ACHN (cell line): ENCODE measurements at regions not wholly inside any gene's neighbourhood (a gene's known extent, or its start where the extent isn't known, plus 50 kb on each side); places are given as distances from the start of the nearest gene placed in this dataset.
A peak's percentile ranks its signal among the peaks of the same experiment; 100 is the strongest.

Source experiments
- DNase-seq: peaks from one replicate; pipeline ENCODE4 v3.0.0-alpha.2; 2015
- in situ Hi-C: cut with HindIII; loops from 2 replicates; pipeline ENCODE4 v1.10.0; 2017; ENCODE audit warnings: low sequenced_read_pairs, low pct_ligation_motif_present, low pct_unique_long_range_greater_than_20kb

DNA sequence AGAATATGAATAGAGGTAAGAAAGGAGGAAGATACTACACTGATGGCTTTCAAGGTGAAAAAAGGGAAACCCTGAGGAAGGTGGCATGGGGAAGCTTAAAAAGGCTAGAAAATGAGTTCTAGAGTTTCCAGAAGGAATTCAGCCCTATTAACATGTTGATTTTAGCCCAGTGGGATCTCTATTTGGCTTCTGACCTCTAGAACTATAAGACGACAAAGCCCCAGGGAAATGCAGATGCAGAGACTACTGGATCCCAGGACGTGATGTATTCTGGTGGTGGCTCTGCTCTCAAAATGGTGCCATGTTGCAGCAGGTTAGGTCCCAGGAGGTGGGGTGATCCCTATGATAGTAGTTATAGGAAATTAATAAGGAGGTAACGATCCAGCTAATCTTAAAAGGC is 120.4 kb downstream of the TMA16 start:
- DNase-seq = no peak
- in situ Hi-C loops = no loop called here

GRCh38 chr4:163618845-163619244 is 124.4 kb downstream of the TMA16 start:
- in situ Hi-C loops = no loop called here
- DNase-seq = no peak

DNA sequence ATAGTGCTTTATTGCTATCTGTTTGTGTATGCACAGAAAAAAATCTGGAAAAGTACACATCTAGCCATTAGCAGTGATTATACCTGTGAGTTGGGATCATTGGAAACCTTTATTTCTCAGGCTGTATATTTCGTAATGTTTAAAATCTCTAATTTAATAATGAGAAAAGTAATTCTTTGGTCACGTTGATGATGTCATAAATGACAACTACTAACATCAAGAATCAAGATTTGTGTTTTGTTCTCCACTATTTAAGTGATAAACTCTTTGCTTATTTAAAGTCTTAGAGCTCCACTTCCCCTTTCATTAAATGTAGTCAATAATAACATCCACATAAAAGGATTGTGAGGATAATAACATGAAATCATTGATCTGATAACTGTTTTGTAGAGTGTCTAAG is 126.2 kb downstream of the TMA16 start:
- no peak for DNase-seq
- in situ Hi-C loops = no loop called here

GRCh38 chr4:163621821-163622220 is 127.3 kb downstream of the TMA16 start:
- DNase-seq = no peak
- in situ Hi-C loops = no loop called here

DNA sequence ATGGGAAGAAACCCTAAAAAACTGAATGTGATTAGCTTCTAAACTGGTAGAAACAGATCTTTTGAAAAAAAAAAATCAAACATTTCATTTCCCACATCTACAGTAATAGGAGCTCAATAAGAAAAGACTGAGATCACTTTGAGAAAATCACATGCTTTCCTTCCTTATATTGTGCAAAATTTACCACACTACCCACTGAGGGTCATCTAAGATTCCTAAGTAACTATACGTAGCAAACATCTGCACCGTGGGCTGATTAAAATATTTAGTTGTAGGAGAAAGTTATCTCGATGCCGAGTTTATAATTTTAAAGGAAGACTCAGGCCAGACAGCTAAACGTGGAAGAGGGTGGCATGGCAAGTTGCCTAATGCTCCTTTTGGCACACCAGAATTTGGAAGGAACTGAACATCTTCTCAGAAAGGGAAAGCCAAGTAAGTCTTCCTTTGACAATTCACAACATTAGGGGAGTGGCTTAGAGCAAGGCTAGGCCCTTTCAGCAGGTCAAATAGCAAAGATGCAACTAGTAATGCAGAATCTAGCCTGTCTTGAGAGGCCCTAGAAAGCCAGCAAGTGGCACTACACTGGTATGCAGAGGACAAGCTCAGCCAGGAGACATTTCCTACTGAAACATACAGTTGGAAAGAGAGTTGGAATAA is 128.0 kb downstream of the TMA16 start:
- DNase-seq = no peak
- in situ Hi-C loops = no loop called here

- DNase-seq = no peak
- in situ Hi-C loops = no loop called here
Observed at GRCh38 chr4:163623787-163624186, 129.3 kb downstream of the TMA16 start.

DNA sequence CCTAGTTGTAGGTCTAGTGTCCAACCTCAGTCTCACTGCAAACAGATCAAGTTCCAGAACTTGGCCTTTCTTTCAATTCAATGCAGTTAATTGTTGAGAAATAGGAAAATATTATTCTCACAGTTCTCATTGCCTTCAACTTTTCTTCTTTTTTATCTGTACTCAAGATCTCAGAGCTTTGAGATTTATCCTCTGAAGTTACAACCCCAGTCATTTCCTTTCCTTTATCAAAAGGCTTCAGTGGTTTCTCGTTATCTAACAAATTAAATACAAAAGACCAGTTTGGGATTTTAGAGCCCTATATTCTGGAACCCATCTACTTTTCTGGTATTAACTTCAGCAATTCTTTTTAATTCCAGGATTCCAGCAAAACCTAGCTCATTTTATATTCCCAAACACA is 130.2 kb downstream of the TMA16 start:
- no peak for DNase-seq
- in situ Hi-C loops = no loop called here

DNA sequence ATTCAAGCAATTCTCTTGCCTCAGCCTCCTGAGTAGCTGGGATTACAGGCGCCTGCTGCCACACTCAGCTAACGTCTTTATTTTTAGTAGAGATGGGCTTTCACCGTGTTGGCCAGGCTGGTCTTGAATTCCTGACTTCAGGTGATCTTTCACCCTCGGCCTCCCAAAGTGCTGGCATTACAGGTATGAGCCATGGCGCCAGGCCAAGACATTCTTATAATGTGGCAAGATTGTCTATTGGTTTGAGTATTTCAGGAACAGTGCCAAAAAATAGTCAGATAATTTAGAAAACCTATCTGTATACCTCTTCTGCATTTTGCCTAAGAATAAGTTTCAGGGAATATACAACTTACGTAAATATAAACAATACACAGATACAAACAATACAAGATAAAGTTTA is 136.8 kb downstream of the TMA16 start:
- DNase-seq = no peak
- in situ Hi-C loops = no loop called here

GRCh38 chr4:163638909-163639308 is 144.4 kb downstream of the TMA16 start:
- no peak for DNase-seq
- in situ Hi-C loops = no loop called here

GRCh38 chr4:163649557-163650091 is 155.1 kb downstream of the TMA16 start:
- in situ Hi-C loops = no loop called here
- DNase-seq = no peak

GRCh38 chr4:163651761-163652160 is 157.3 kb downstream of the TMA16 start:
- in situ Hi-C loops = no loop called here
- no peak for DNase-seq

GRCh38 chr4:163654621-163655020 is 160.1 kb downstream of the TMA16 start:
- in situ Hi-C loops = no loop called here
- DNase-seq = no peak

GRCh38 chr4:163660636-163661035 is 166.1 kb downstream of the TMA16 start:
- in situ Hi-C loops = no loop called here
- no peak for DNase-seq

- in situ Hi-C loops = no loop called here
- DNase-seq = no peak
Observed at GRCh38 chr4:163662768-163663167, 168.3 kb downstream of the TMA16 start.

GRCh38 chr4:163663454-163664225 is 169.2 kb downstream of the TMA16 start:
- DNase-seq = peak; percentile 20
- in situ Hi-C loops = no loop called here

- in situ Hi-C loops = no loop called here
- no peak for DNase-seq
Observed at GRCh38 chr4:163665101-163665500, 170.6 kb downstream of the TMA16 start.

DNA sequence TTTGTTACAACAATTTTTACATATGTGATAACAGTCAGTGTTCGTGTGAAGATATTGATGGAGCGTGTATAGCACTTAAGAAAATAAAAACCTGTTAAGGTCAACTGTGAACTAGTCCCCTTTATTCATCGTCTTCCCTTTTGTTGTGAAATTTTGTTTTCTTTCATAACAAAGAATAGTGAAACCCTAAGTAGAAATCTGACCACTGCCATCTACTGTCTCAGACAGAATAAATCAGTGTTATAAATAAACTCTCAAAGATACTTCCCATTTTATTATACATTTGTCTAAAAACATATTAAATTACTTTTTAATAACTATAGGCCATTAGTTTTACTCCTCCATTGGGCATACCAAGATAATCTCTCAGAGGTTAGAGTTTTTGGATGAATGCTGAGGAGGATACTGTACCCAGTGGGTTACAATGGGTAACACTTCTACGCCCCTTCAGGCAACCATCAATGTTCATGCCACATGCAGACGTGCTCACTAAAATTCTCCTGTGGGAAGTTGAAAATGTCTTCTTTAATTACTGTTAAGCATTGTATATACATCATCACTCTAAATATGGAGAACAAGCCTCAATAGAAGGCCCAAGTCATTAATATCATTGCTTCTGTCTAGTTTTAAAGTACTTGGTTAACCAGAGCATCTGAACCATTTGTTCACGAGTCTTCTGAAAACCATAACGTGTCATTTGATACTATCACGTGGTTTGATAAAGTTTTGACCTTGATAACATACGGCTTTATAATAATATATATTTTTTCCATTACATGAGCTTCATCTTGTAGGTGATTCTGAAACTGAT is 171.2 kb downstream of the TMA16 start:
- no peak for DNase-seq
- in situ Hi-C loops = no loop called here

DNA sequence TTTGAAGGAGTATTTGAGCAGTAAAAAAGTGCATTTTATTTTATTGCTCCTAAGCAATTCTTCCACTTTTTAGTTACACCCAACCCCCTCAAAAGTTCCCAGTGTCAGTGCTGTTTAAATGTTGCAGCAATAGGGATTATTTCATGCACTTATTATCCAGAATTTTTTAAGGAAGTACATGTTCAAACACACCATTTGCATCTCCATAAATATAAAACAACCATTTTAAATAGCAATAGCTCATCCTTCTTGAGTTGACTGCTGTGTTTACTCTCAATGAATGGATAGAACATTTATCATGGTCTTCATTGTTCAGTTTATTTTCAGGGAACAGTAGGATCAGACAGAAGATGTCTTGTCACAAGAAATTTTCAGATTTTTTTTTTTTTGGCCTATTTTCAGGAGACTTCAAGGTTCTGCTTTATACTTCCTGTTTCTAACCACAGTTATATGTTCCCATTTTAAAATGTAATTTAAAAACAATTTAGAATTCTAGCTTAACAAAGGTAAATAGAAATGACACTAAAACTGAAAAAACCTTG is 171.9 kb downstream of the TMA16 start:
- in situ Hi-C loops = no loop called here
- DNase-seq = no peak

GRCh38 chr4:163672751-163673150 is 178.3 kb downstream of the TMA16 start:
- no peak for DNase-seq
- in situ Hi-C loops = no loop called here
